HFFc6 (cell line): ENCODE measurements at regions not wholly inside any gene's neighbourhood (a gene's known extent, or its start where the extent isn't known, plus 50 kb on each side); places are given as distances from the start of the nearest gene placed in this dataset.
A peak's percentile ranks its signal among the peaks of the same experiment; 100 is the strongest.

Experiments used
- DNase-seq: peaks from one replicate; pipeline ENCODE4 v3.0.0-alpha.2; 2018
- H3K27ac Mint-ChIP-seq: 2 replicates; pipeline ENCODE4 v1.8.0; 2020; ENCODE audit warnings: mild to moderate bottlenecking, mixed read lengths
- H3K27me3 Mint-ChIP-seq: 2 replicates; pipeline ENCODE4 v1.8.0; 2021; ENCODE audit warnings: mild to moderate bottlenecking, moderate library complexity, mixed read lengths; ENCODE audit not compliant: insufficient read depth
- H3K36me3 Mint-ChIP-seq: 2 replicates; pipeline ENCODE4 v1.8.0; 2021; ENCODE audit warnings: low read depth, mixed read lengths
- H3K4me1 Mint-ChIP-seq: 2 replicates; pipeline ENCODE4 v1.8.0; 2020; ENCODE audit warnings: low read depth, mixed read lengths
- H3K4me3 Mint-ChIP-seq: 2 replicates; pipeline ENCODE4 v1.8.0; 2020; ENCODE audit warnings: mild to moderate bottlenecking, moderate library complexity, mixed read lengths
- H3K9me3 Mint-ChIP-seq: 2 replicates; pipeline ENCODE4 v1.8.0; 2020; ENCODE audit warnings: mild to moderate bottlenecking, mixed read lengths
- CTCF ChIP-seq: fragments of 200-600 bp; sonication (generic); IDR thresholded peaks from 2 replicates; pipeline ENCODE4 v1.5.0; 2021; ENCODE audit warnings: antibody characterized with exemption, mild to moderate bottlenecking

GRCh38 chr6:153251326-153251725 is 120.2 kb upstream of the RGS17 start:
- TF ChIP-seq CTCF, result no peak
- no peak overlapping the region for H3K4me3 Mint-ChIP-seq
- H3K27me3 Mint-ChIP-seq, result peaks cover 2% of the 10 kb centered on the region; the same call in 1 of the 2 replicates
- DNase-seq, result no peak
- H3K9me3 Mint-ChIP-seq, result peaks cover 5% of the 10 kb centered on the region; the same call in 1 of the 2 replicates
- H3K4me1 Mint-ChIP-seq, result no peaks in the 10 kb centered on the region
- no peak overlapping the region for H3K27ac Mint-ChIP-seq
- no peaks in the 10 kb centered on the region for H3K36me3 Mint-ChIP-seq

GRCh38 chr6:153237670-153238069 is 106.6 kb upstream of the RGS17 start:
- Mint-ChIP-seq H3K4me3 (no peak overlapping the region), H3K9me3 (peaks cover 9% of the 10 kb centered on the region), H3K4me1 (no peaks in the 10 kb centered on the region), H3K27ac (no peak overlapping the region), H3K27me3 (no peaks in the 10 kb centered on the region), H3K36me3 (no peaks in the 10 kb centered on the region)
- no peak for DNase-seq
- TF ChIP-seq CTCF, result no peak

GRCh38 chr6:153231048-153231646 is 100.1 kb upstream of the RGS17 start:
- no peaks in the 10 kb centered on the region for H3K4me1 Mint-ChIP-seq
- no peak for DNase-seq
- no peaks in the 10 kb centered on the region for H3K36me3 Mint-ChIP-seq
- H3K9me3 Mint-ChIP-seq, result peaks cover 3% of the 10 kb centered on the region
- H3K27me3 Mint-ChIP-seq, result peaks cover 2% of the 10 kb centered on the region; the same call in 1 of the 2 replicates
- no peak overlapping the region for H3K4me3 Mint-ChIP-seq
- H3K27ac Mint-ChIP-seq, result no peak overlapping the region
- peak; percentile 77 for TF ChIP-seq CTCF

- no peak for TF ChIP-seq CTCF
- no peak for DNase-seq
- no peaks in the 10 kb centered on the region for H3K4me1 Mint-ChIP-seq
- H3K36me3 Mint-ChIP-seq, result no peaks in the 10 kb centered on the region
- no peak overlapping the region for H3K4me3 Mint-ChIP-seq
- peaks cover 4% of the 10 kb centered on the region for H3K9me3 Mint-ChIP-seq
- no peak overlapping the region for H3K27ac Mint-ChIP-seq
- H3K27me3 Mint-ChIP-seq, result no peaks in the 10 kb centered on the region
These were observed 87.2 kb upstream of the RGS17 start for GRCh38 chr6:153218184-153218792.

GRCh38 chr6:153216789-153217188 is 85.7 kb upstream of the RGS17 start:
- H3K4me3 Mint-ChIP-seq, result no peak overlapping the region
- no peaks in the 10 kb centered on the region for H3K36me3 Mint-ChIP-seq

More at GRCh38 chr6:153216789-153217188, 85.7 kb upstream of the RGS17 start:
- H3K27ac Mint-ChIP-seq, result no peak overlapping the region
- H3K27me3 Mint-ChIP-seq, result no peaks in the 10 kb centered on the region
- no peak for DNase-seq
- no peaks in the 10 kb centered on the region; the same call in 1 of the 2 replicates for H3K9me3 Mint-ChIP-seq
- no peak for TF ChIP-seq CTCF
- no peaks in the 10 kb centered on the region for H3K4me1 Mint-ChIP-seq
